Endothelial cell of umbilical vein (primary cell): ENCODE measurements at regions not wholly inside any gene's neighbourhood (a gene's known extent, or its start where the extent isn't known, plus 50 kb on each side); places are given as distances from the start of the nearest gene placed in this dataset.

Source experiments
- BruUV-seq: library from RNA; stranded (reverse); fragments of 400-500 nt; replicated peaks from 2 replicates; lab custom pipeline; 2021; lab: Mats Ljungman, UMichigan
- CTCF ChIA-PET: fragments of 300-600, 350-600 bp; sonication (Branson Sonifier 250); formaldehyde crosslinking; loops from one replicate; lab custom pipeline; 2021; ENCODE audit warnings: antibody characterized with exemption, inconsistent platforms; lab: Charles Lee
- POLR2A ChIA-PET: fragments of 300-600, 350-600 bp; sonication (Branson Sonifier 250); formaldehyde crosslinking; loops from one replicate; lab custom pipeline; 2021; ENCODE audit warnings: antibody characterized with exemption, inconsistent platforms; lab: Charles Lee
- DNase-seq: peaks from one replicate; pipeline ENCODE4 v3.0.0-alpha.2; 2011; ENCODE audit warnings: low read depth, low spot score
- FAIRE-seq: peaks from 2 replicates; lab custom pipeline; 2011; peaks lifted over from hg19 to GRCh38; lab: Jason Lieb, UNC
- H2AFZ ChIP-seq: 2 replicates; pipeline ENCODE4 v1.6.0; 2012; ENCODE audit warnings: low read depth, low read length, control low read depth, inconsistent platforms
- H3K27ac ChIP-seq: 2 replicates; pipeline ENCODE4 v1.5.1; 2011; ENCODE audit warnings: low read depth, mild to moderate bottlenecking, control low read depth, low read length, moderate library complexity; ENCODE audit not compliant: insufficient read depth
- H3K27me3 ChIP-seq, 2 experiments: 2 replicates each; pipeline versions ENCODE4 v1.6.0 to v1.6.1; 2011; ENCODE audit warnings: low read length in 2 of 2, mixed read lengths in 1 of 2; ENCODE audit not compliant: control insufficient read depth in 2 of 2, insufficient read depth in 2 of 2
- H3K36me3 ChIP-seq, 2 experiments: 2 replicates in 1 of 2; 3 replicates in 1 of 2; pipeline ENCODE4 v1.5.1; 2011; ENCODE audit warnings: low read length in 2 of 2, mild to moderate bottlenecking in 1 of 2, moderate library complexity in 1 of 2; ENCODE audit not compliant: control insufficient read depth in 2 of 2, insufficient read depth in 2 of 2; ENCODE audit errors: extremely low read depth in 1 of 2
- H3K4me1 ChIP-seq: 3 replicates; pipeline ENCODE4 v1.5.1; 2011; ENCODE audit warnings: mild to moderate bottlenecking, low read length; ENCODE audit not compliant: control insufficient read depth, insufficient read depth; ENCODE audit errors: extremely low read depth
- H3K4me2 ChIP-seq: 2 replicates; pipeline ENCODE4 v1.6.1; 2011; ENCODE audit warnings: low read length, control low read depth, mixed read lengths; ENCODE audit not compliant: insufficient read depth
- H3K4me3 ChIP-seq, 3 experiments: fragments of 200-600 bp in 1 of 3; sonication (generic), shearing (Covaris generic) in 1 of 3; replicated peaks in 1 of 3; 2 replicates each; pipeline ENCODE4 v1.5.1; 2011 to 2016; ENCODE audit warnings: control low read depth in 3 of 3, low read length in 3 of 3, mild to moderate bottlenecking in 2 of 3, inconsistent platforms in 1 of 3, low read depth in 1 of 3, moderate library complexity in 1 of 3; ENCODE audit not compliant: insufficient read depth in 1 of 3
- H3K79me2 ChIP-seq: 2 replicates; pipeline ENCODE4 v1.6.0; 2012; ENCODE audit warnings: low read length, inconsistent platforms; ENCODE audit not compliant: control insufficient read depth, insufficient read depth
- H3K9ac ChIP-seq: replicated peaks from 2 replicates; pipeline ENCODE3; 2011; ENCODE audit warnings: low read length, control low read depth; ENCODE audit not compliant: insufficient read depth; ENCODE audit errors: extremely low read depth
- H3K9me1 ChIP-seq: replicated peaks from 3 replicates; pipeline ENCODE4 v1.6.0; 2011; ENCODE audit warnings: mild to moderate bottlenecking, low read length; ENCODE audit not compliant: control insufficient read depth, insufficient read depth; ENCODE audit errors: extremely low read depth
- H3K9me3 ChIP-seq: replicated peaks from 2 replicates; pipeline ENCODE4 v1.5.1; 2012; ENCODE audit warnings: low read length, inconsistent platforms; ENCODE audit not compliant: control insufficient read depth, insufficient read depth
- H4K20me1 ChIP-seq: replicated peaks from 2 replicates; pipeline ENCODE3; 2011; ENCODE audit warnings: mild to moderate bottlenecking, low read length; ENCODE audit not compliant: control insufficient read depth, insufficient read depth; ENCODE audit errors: extremely low read depth
- EZH2 ChIP-seq: IDR thresholded peaks from 2 replicates; pipeline ENCODE4 v1.6.1; 2012; ENCODE audit warnings: borderline replicate concordance, low read depth, mild to moderate bottlenecking, moderate library complexity, low read length, inconsistent platforms; ENCODE audit not compliant: severe bottlenecking
- FOS ChIP-seq: IDR thresholded peaks from 2 replicates; pipeline ENCODE4 v1.6.1; 2011; ENCODE audit warnings: mild to moderate bottlenecking, low read length, moderate library complexity, borderline replicate concordance; ENCODE audit not compliant: insufficient read depth
- GATA2 ChIP-seq: IDR thresholded peaks from 2 replicates; pipeline ENCODE4 v1.7.0; 2011; ENCODE audit warnings: low read depth, mild to moderate bottlenecking, moderate library complexity, mixed read lengths, low read length; ENCODE audit not compliant: insufficient read length, insufficient read depth
- JUN ChIP-seq: IDR thresholded peaks from 2 replicates; pipeline ENCODE4 v1.6.1; 2011; ENCODE audit warnings: borderline replicate concordance, low read depth; ENCODE audit not compliant: insufficient read length, insufficient read depth
- MYC ChIP-seq: IDR thresholded peaks from one replicate; pipeline ENCODE4 v1.6.1; 2011; ENCODE audit warnings: mild to moderate bottlenecking, low read depth, low read length
- POLR2A ChIP-seq: IDR thresholded peaks from 2 replicates; pipeline ENCODE4 v1.6.1; 2012; ENCODE audit warnings: low read depth, mild to moderate bottlenecking, control low read depth, low read length
- POLR2AphosphoS5 ChIP-seq: IDR thresholded peaks from 2 replicates; pipeline ENCODE4 v1.6.1; 2012; ENCODE audit warnings: low read depth, mild to moderate bottlenecking, control low read depth, low read length, moderate library complexity; ENCODE audit not compliant: insufficient read depth
- dilution Hi-C: fragments of 300-500 bp; cut with MboI; formaldehyde crosslinking; loops from one replicate; pipeline ENCODE4 v1.15.0; 2019; ENCODE audit warnings: low sequenced_read_pairs; ENCODE audit not compliant: extremely low pct_ligation_motif_present
- intact Hi-C: fragments of 100-400 bp; cut with micrococcal nuclease; formaldehyde crosslinking; loops from one replicate; pipeline ENCODE4 v1.10.0; 2022
- TF ChIP-seq, protein P1 (sequence below): IDR thresholded peaks from 2 replicates; pipeline ENCODE4 v1.6.1; 2011; ENCODE audit not compliant: insufficient read depth, insufficient read length
- TF ChIP-seq, protein P2 (sequence below), 2 donors: IDR thresholded peaks; 1 replicate in 1 of 2; 2 replicates in 1 of 2; pipeline ENCODE4 v1.5.1; 2011; ENCODE audit warnings: low read length in 2 of 2, mild to moderate bottlenecking in 2 of 2, moderate library complexity in 2 of 2, control low read depth in 1 of 2, inconsistent platforms in 1 of 2, low read depth in 1 of 2; ENCODE audit not compliant: insufficient read depth in 1 of 2; ENCODE audit errors: extremely low read depth in 1 of 2

DNA sequence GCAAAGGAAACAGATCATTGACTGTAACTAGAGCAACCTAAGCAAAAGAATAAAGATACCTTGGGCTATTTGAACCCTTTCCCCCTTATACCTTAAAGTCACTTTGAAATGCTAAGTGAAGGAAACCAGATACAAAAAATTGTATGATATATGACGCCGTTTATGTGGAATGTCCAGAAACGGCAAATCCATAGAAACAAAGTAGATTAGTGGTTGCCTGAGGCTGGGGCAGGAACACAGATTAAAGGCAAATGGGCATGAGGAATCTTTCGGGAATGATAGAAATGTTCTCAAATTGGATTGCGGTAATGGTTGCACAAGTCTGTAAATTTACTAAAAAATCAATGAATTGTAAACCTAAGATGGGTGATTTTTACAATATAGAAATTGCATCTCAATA, 160.1 kb upstream of the CCDC54 start:
- Histone ChIP-seq H3K4me1 (no peaks in the 10 kb centered on the region), H3K4me2 (no peak overlapping the region), H3K79me2 (no peaks in the 10 kb centered on the region), H2AFZ (no peak overlapping the region), H3K4me3 (no peak overlapping the region), H3K36me3 (no peaks in the 10 kb centered on the region), H3K9me1 (no peaks in the 10 kb centered on the region), H3K9ac (no peak overlapping the region), H3K9me3 (no peaks in the 10 kb centered on the region), H4K20me1 (no peaks in the 10 kb centered on the region), H3K27ac (no peak overlapping the region), H3K27me3 (no peaks in the 10 kb centered on the region)
- TF ChIP-seq MYC (no peak), POLR2AphosphoS5 (no peak), GATA2 (no peak)
- TF ChIP-seq, protein P1, sequence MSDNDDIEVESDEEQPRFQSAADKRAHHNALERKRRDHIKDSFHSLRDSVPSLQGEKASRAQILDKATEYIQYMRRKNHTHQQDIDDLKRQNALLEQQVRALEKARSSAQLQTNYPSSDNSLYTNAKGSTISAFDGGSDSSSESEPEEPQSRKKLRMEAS: no peak
- ChIA-PET POLR2A (no interaction called here), CTCF (no interaction called here)
- no TSS peak for BruUV-seq
- DNase-seq (no peak), FAIRE-seq (no peak)
- dilution Hi-C loops: no loop called here
- intact Hi-C loops: no loop called here

DNA sequence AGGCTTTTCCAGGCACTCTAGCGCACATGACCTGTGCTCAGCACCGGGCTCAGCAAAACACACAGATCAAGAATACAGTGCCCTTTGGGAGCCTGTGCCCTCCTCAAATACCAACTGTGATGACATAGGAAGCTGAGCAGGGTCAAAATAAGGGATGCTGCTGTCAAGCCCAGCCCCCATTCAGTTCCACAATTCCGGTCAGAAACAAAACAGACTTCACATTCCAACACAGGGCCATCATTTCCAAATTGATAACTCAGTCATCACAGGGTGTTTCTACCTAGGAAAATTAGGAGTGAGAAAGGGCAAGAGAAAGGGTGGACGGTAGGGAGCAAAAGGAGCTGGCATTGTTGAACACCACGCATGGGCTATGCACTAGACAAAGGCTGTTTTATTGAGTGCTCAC, 158.4 kb upstream of the CCDC54 start:
- Histone ChIP-seq H3K9me1 (no peaks in the 10 kb centered on the region), H3K27me3 (no peaks in the 10 kb centered on the region), H2AFZ (no peak overlapping the region), H3K4me3 (no peak overlapping the region), H3K27ac (no peak overlapping the region), H3K4me2 (no peak overlapping the region), H3K9me3 (no peaks in the 10 kb centered on the region), H3K36me3 (no peaks in the 10 kb centered on the region), H3K4me1 (peaks cover 2% of the 10 kb centered on the region), H3K9ac (no peak overlapping the region), H3K79me2 (no peaks in the 10 kb centered on the region), H4K20me1 (no peaks in the 10 kb centered on the region)
- POLR2A ChIA-PET: no interaction called here
- DNase-seq (no peak), FAIRE-seq (no peak)
- dilution Hi-C loops (no loop called here), intact Hi-C loops (no loop called here)
- CTCF ChIA-PET: no interaction called here
- TF ChIP-seq, protein P1: no peak
- TF ChIP-seq, protein P2, sequence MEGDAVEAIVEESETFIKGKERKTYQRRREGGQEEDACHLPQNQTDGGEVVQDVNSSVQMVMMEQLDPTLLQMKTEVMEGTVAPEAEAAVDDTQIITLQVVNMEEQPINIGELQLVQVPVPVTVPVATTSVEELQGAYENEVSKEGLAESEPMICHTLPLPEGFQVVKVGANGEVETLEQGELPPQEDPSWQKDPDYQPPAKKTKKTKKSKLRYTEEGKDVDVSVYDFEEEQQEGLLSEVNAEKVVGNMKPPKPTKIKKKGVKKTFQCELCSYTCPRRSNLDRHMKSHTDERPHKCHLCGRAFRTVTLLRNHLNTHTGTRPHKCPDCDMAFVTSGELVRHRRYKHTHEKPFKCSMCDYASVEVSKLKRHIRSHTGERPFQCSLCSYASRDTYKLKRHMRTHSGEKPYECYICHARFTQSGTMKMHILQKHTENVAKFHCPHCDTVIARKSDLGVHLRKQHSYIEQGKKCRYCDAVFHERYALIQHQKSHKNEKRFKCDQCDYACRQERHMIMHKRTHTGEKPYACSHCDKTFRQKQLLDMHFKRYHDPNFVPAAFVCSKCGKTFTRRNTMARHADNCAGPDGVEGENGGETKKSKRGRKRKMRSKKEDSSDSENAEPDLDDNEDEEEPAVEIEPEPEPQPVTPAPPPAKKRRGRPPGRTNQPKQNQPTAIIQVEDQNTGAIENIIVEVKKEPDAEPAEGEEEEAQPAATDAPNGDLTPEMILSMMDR (IDR thresholded peaks at IDR 0.05; ENCODE audit: extremely low read depth in 1 of 2, insufficient read depth in 1 of 2, low read depth in 1 of 2, low read length in 2 of 2): no peak
- no peak for TF ChIP-seq MYC
- no peak for TF ChIP-seq EZH2
- no peak for TF ChIP-seq POLR2AphosphoS5
- no peak for TF ChIP-seq POLR2A
- no peak for TF ChIP-seq FOS
- no peak for TF ChIP-seq GATA2
- TF ChIP-seq JUN: no peak
- BruUV-seq: no TSS peak
